Suprapubic skin (tissue), 4 donors: ENCODE measurements at regions not wholly inside any gene's neighbourhood (a gene's known extent, or its start where the extent isn't known, plus 50 kb on each side); places are given as distances from the start of the nearest gene placed in this dataset.

Source experiments
- CTCF ChIP-seq, 2 donors: fragments of 200-600 bp in 1 of 2; fragments of 450-650 bp in 1 of 2; sonication (generic) in 1 of 2; IDR thresholded peaks; one replicate each; pipeline ENCODE4 v1.5.1; 2016 to 2019; ENCODE audit warnings: antibody characterized with exemption in 2 of 2, mild to moderate bottlenecking in 1 of 2, moderate library complexity in 1 of 2
- EP300 ChIP-seq: sonication (generic); formaldehyde crosslinking; IDR thresholded peaks from one replicate; pipeline ENCODE4 v1.6.1; 2017; ENCODE audit warnings: antibody characterized with exemption
- POLR2A ChIP-seq, 2 donors: fragments of 450-650 bp; IDR thresholded peaks; one replicate each; pipeline ENCODE4 v1.6.1; 2017; ENCODE audit warnings: antibody characterized with exemption in 2 of 2, mild to moderate bottlenecking in 2 of 2, moderate library complexity in 2 of 2
- POLR2AphosphoS5 ChIP-seq, 3 donors: sonication (generic); formaldehyde crosslinking; IDR thresholded peaks; one replicate each; pipeline ENCODE4 v1.6.1; 2017; ENCODE audit warnings: antibody characterized with exemption in 3 of 3

- TF ChIP-seq CTCF (IDR thresholded peaks at IDR 0.05), result no peak
- no peak for TF ChIP-seq POLR2AphosphoS5 (IDR thresholded peaks at IDR 0.05)
- no peak for TF ChIP-seq POLR2A (IDR thresholded peaks at IDR 0.05)
- TF ChIP-seq EP300, result no peak
Observed at GRCh38 chr11:111444040-111444439, 65.0 kb upstream of the POU2AF1 start.
